H54 (cell line): ENCODE measurements at regions not wholly inside any gene's neighbourhood (a gene's known extent, or its start where the extent isn't known, plus 50 kb on each side); places are given as distances from the start of the nearest gene placed in this dataset.

ENCODE experiments used
- DNase-seq: peaks from one replicate; pipeline ENCODE4 v3.0.0; 2011; ENCODE audit warnings: low spot score, mixed read lengths; ENCODE audit not compliant: insufficient read length
- FAIRE-seq: peaks from 3 replicates; lab custom pipeline; 2011; peaks lifted over from hg19 to GRCh38; lab: Jason Lieb, UNC
- POLR2A ChIP-seq: IDR thresholded peaks from 2 replicates; pipeline ENCODE4 v1.6.1; 2011; ENCODE audit warnings: low read depth, mild to moderate bottlenecking, low read length

DNA sequence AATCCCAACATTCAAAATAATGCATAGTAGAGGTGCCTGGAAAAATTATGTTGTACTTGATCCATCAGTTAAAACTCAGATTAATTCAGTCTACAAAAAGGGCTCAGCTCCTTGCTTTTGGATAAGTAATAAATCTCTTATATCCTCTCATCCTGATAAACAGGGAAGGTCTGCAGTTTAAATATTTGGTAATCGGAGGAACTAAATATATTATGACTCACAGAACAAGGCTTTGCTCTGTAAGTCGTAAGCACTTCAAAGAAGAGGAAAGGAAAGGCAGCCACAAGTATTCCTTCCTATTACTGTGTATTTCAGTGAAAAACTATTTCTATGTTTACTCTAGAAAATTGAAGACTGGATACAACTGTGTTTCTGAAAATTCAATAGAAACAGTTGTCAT is 757.9 kb downstream of the CDY2B start:
- FAIRE-seq (no peak), DNase-seq (no peak)
- no peak for TF ChIP-seq POLR2A

DNA sequence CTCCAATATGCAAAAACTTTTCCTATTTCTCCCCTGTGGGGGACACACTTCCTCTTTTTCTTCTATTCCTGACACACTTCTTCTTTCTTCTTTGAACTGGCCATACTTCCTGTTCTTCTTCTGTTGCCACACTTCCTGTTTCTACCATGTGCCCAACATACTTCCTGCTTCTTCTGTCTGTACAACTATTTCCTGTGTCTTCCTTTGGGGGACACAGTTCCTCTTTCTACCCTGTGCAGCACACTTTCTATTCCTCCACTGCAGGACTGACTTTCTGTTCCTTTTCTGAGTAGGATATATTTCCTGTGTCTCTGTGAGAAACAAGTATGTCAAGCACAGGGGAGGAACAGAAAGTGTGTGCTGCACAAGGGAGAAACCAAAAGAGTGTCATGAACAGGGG is 794.7 kb downstream of the CDY2B start:
- no peak for DNase-seq
- FAIRE-seq, result no peak

DNA sequence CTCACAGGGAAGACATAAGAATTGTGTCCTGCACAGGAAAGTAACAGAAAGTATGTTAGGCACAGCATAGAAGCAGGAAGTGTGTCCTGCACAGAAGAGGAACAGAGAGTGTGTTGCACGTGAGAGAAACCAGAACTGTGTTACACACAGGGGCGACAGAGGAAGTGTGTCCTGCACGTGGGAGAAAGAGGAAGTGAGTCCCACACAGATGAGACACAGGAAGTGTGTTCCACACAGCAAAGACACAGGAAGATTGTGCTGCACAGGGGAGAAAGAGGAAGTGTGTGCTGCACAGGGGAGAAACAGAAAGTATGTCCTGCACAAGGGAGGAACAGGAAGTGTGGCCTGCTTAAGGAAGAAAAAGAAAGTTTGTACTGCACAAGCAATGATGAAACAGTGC is 800.1 kb downstream of the CDY2B start:
- TF ChIP-seq POLR2A, result no peak
- FAIRE-seq, result no peak
- DNase-seq, result no peak

More for the DNA sequence above, 794.7 kb downstream of the CDY2B start:
- no peak for TF ChIP-seq POLR2A

DNA sequence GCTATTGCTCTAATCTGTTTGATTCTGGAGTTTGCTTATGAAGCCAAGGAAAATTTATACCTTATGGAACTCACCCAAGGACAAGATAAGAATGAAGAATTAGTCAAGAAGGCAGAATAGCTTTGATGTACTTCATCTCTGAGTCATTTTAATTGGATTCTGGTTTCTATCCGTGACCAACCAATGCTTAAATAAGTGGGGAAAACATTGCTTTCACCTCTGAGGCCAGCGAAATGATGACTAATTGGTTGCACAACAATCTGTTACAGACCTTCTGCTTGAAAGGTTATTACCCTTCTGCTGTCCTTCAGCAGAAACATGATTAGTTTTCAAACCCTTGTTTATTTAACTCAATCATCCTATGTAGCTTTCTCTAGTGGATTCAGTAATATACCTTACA is 812.7 kb downstream of the CDY2B start:
- FAIRE-seq, result no peak
- no peak for DNase-seq
- no peak for TF ChIP-seq POLR2A

DNA sequence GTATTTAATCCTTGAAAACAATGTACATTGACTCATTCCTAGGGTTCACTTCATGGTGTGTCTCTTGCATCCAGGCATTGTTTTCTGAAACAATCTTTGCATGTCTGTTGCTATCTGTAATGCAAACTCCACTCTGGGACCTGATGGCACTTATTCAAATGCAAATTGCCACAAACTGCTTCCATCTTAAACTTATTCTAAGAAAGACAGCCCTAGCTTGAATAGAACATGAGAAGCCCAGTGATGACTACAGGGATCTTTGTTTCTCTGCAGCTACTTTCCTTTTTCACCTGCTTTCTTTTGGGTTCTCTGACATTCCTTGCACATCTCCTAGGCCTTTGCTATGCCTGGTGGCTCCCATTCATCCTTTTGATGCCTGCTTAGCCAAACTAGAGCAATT is 827.0 kb downstream of the CDY2B start:
- DNase-seq, result no peak
- FAIRE-seq, result no peak
- TF ChIP-seq POLR2A, result no peak

DNA sequence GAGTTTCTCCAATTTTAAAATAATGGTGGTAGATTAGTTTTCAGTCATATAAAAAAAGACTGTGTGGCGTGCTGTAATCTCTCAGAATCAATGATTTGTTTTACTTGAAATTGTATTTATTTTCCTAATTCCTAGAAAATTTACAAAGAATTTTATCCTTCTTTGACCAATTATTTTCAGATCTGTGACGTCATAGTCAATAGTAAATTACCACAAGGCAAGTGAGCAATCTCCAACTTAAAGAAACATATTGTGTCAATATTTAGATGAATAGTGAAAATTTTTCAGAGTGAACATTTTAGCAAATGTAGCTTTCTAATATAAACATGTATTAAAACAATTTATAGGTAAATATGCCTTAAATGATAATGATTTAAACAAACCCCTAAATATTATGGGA is 829.6 kb downstream of the CDY2B start:
- DNase-seq (no peak), FAIRE-seq (no peak)
- no peak for TF ChIP-seq POLR2A

DNA sequence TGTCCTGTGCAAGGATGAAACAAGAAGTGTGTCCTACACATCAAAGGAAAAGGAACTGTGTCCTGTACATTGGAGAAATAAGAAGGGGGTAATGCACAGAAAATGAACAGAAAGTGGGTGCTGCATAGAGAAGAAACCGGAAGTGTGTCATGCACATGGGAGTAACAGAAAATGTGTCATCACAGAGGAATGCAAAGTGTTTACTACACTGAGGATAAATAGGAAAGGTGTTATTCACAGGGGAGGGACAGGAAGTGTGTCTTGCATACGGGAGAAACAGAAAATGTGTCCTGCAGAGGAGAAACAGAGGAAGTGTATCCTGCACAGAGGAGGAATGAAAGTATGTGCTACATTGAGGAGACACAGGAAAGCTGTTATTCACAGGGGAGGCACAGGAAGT is 834.9 kb downstream of the CDY2B start:
- TF ChIP-seq POLR2A, result no peak
- no peak for FAIRE-seq

DNA sequence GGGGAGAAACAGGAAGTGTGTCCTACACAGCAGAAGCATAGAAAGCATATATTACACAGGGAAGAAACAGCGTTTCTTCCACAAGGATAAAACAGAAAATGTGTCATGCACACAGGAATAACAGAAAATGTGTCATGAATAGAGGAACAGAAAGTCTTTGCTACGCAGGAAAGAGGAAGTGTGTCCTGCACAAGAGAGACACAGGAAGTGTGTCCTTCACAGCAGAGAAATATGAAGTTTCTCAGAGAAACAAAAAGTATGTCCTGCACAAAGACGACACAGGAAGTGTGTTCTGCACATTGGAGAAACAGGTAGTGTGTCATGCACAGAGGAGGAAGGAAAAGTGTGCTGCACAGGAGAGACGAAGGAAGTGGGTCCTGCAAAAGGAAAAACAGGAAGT is 835.3 kb downstream of the CDY2B start:
- FAIRE-seq (no peak), DNase-seq (no peak)
- no peak for TF ChIP-seq POLR2A

More for the DNA sequence above, 834.9 kb downstream of the CDY2B start:
- DNase-seq, result no peak

DNA sequence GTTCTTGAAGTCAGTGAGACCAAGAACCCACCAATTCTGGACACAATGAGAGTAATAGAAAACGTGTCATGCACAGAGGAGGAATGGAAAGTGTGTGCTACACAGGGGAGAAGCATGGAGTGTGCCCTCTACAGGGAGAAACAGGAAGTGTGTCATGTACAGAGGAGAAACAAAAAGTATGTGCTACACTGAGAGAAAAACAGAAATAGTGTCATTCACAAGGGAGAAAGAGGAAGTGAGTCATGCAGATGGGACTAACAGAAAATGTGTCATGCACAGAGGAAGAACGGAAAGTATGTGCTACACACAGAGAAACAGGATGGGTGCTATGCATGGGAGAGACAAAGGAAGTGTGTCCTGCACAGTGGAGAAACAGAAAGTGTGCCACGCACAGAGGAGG is 835.7 kb downstream of the CDY2B start:
- DNase-seq (no peak), FAIRE-seq (no peak)
- no peak for TF ChIP-seq POLR2A

DNA sequence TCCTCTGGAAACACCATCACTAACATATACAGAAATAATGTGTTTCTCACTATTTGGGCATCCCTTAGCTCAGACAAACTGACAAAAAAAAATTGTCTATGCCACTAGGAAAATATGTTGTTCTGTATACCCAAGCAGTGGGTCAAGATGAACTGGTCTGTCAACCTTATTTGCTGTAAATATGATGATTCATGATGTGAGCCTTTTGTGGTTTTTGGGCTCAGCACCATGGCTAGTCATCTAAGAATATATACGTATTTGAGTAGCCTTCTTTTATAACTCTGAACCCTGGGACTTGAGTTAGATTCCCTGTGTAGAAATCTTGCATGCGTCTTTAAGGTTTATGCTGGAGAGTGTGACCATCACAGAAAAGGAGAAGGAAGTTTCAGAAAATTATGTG is 841.6 kb downstream of the CDY2B start:
- no peak for FAIRE-seq
- no peak for TF ChIP-seq POLR2A

DNA sequence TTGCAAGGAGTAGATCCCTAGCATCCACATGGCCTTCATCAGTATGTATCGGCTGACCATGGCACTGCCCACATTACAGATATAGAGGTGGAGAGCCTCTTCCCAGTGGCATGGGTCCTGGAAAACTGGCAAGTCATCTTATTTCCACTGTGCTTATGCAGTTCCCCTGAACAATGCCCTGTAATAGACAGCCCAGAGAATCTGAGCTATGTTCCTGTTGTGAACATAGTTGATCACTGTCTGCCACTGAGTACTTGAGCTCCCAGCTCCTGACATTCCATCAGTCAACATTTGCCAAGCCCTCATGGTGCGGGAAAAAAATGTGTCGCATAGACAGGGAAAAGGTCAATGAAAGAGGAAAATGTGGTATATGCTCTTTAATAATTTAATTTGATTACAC is 861.9 kb downstream of the CDY2B start:
- DNase-seq (no peak), FAIRE-seq (no peak)
- TF ChIP-seq POLR2A, result no peak

More for the DNA sequence above, 841.6 kb downstream of the CDY2B start:
- no peak for DNase-seq

DNA sequence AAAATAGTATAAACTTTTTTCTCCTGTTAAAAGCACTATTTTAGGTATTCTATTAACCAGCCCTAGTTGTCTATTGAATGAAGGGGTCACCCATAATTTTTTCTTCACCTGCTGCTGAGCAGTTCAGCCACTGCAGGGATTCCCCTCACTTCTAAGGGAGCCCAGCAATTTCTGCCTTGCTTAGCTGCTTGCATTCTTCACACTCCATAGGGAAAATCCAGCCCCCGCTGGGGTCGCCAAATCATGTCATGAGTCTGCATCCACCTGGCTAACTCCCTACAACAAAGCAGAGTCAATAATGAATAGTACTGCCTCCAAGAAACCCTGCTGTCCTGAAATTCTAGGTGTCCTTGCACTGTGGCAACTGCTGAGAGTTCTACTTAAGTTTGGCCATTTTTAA is 886.5 kb downstream of the CDY2B start:
- no peak for DNase-seq
- no peak for FAIRE-seq
- TF ChIP-seq POLR2A, result no peak

DNA sequence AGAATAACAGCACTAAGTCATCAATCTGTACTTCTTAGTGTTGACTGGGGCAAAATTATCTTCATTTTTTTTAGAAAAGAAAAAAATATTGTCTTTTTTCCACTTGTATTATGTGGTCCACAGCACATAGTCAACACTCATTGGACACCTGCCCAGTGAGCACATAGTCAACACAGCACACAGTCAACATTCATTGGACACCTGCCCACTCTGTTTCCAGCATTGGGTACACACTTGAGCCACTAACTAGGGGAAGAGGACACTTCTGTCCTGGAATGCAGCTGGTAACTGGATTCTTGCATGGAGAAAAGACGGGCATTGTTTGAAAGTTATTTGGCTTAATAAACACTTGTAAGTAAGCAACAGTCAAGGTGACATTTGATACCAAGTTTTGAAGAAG is 898.2 kb downstream of the CDY2B start:
- no peak for TF ChIP-seq POLR2A
- DNase-seq (no peak), FAIRE-seq (no peak)

DNA sequence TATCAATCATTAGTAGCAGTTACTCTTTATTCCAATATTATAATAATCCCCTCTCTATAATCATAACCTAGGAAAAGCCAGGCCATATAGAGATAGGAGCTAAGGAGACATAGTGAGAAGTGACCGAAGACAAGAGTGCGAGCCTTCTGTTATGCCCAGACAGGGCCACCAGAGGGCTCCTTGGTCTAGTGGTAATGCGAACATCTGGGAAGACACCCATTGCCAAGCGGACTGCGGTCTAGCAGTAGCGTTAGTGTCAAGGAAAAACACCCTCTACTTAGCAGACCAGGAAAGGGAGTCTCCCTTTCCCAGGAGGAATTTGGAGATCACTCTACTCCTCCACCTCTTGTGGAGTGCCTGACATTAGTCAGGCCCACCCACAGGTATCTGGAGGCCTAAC is 920.9 kb downstream of the CDY2B start:
- no peak for DNase-seq
- FAIRE-seq, result no peak
- TF ChIP-seq POLR2A, result no peak

DNA sequence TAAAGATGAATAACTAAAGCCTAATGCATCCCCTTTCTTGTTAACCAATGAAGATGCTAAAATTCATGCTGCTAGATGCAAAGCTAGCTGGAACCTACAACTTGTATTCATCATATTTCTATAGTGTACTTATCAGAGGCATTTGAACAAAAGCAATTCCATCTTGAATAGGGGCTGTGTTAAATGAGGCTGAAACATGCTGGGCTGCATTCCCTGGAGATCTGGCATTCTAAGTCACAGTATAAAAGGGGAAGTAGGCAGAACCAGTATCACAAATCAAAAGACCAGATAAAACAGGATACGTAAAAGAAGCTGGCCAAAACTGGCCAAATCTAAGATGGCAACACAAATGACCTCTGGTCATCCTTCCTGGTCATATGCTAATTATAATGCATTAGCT is 932.8 kb downstream of the CDY2B start:
- DNase-seq (no peak), FAIRE-seq (no peak)
- TF ChIP-seq POLR2A, result no peak
